K562 (cell line): ENCODE measurements at regions not wholly inside any gene's neighbourhood (a gene's known extent, or its start where the extent isn't known, plus 50 kb on each side); places are given as distances from the start of the nearest gene placed in this dataset.

Experiments
- COPS2 ChIP-seq: fragments of 450-650 bp; conservative IDR thresholded peaks from 2 replicates; pipeline ENCODE4 v1.6.1; 2016; ENCODE audit warnings: mild to moderate bottlenecking, moderate library complexity
- CREB1 ChIP-seq, 2 experiments: sonication (generic) in 1 of 2; formaldehyde crosslinking in 1 of 2; IDR thresholded peaks; 2 replicates each; pipeline versions ENCODE4 v1.6.1 to v1.8.0; 2012 to 2022; ENCODE audit warnings: inconsistent platforms in 1 of 2, mild to moderate bottlenecking in 1 of 2, missing genetic modification reagents in 1 of 2, moderate library complexity in 1 of 2
- CREB3 ChIP-seq: fragments of 450-650 bp; conservative IDR thresholded peaks from 2 replicates; pipeline ENCODE4 v1.6.1; 2016; ENCODE audit warnings: missing genetic modification characterization, low read depth, mild to moderate bottlenecking, missing compliant biosample characterization, moderate library complexity
- CTCF ChIP-seq, 3 experiments: IDR thresholded peaks in 2 of 3; conservative IDR thresholded peaks in 1 of 3; 2 replicates each; pipeline ENCODE4 v1.5.1; 2011 to 2012; ENCODE audit warnings: low read length in 3 of 3, mild to moderate bottlenecking in 3 of 3, control low read depth in 2 of 3, improper control_type of control experiment in 1 of 3, inconsistent platforms in 1 of 3, low read depth in 1 of 3, mixed read lengths in 1 of 3, moderate library complexity in 1 of 3; ENCODE audit not compliant: insufficient read depth in 2 of 3
- GABPA ChIP-seq: fragments of 200-800 bp; sonication (Bioruptor generic); conservative IDR thresholded peaks from 2 replicates; pipeline ENCODE4 v1.6.1; 2016; ENCODE audit warnings: low read depth, missing genetic modification characterization, missing compliant biosample characterization
- HMGXB4 ChIP-seq: sonication (generic); formaldehyde crosslinking; IDR thresholded peaks from 2 replicates; pipeline ENCODE4 v1.8.1; 2023; ENCODE audit warnings: mild to moderate bottlenecking, missing genetic modification reagents
- HNRNPK ChIP-seq: fragments of 200-400 bp; formaldehyde crosslinking; IDR thresholded peaks from one replicate; pipeline ENCODE4 v1.6.1; 2018; ENCODE audit warnings: mild to moderate bottlenecking, low read depth, low read length; ENCODE audit not compliant: poor library complexity, severe bottlenecking
- KDM1A ChIP-seq, 2 experiments: fragments of 450-650 bp; IDR thresholded peaks; 2 replicates each; pipeline ENCODE4 v1.6.1; 2016; ENCODE audit warnings: mild to moderate bottlenecking in 2 of 2
- MTA3 ChIP-seq: fragments of 450-650 bp; formaldehyde crosslinking; IDR thresholded peaks from 2 replicates; pipeline ENCODE4 v1.6.1; 2017; ENCODE audit warnings: mild to moderate bottlenecking, borderline replicate concordance
- SMC3 ChIP-seq: conservative IDR thresholded peaks from 2 replicates; pipeline ENCODE4 v1.6.1; 2011; ENCODE audit warnings: low read depth, low read length, improper control_type of control experiment; ENCODE audit not compliant: insufficient read depth
- ZBTB33 ChIP-seq: sonication (generic); formaldehyde crosslinking; IDR thresholded peaks from 2 replicates; pipeline ENCODE4 v1.8.1; 2023; ENCODE audit warnings: mild to moderate bottlenecking, missing genetic modification reagents
- ZKSCAN8 ChIP-seq: fragments of 200-800 bp; sonication (Bioruptor generic); IDR thresholded peaks from 2 replicates; pipeline ENCODE4 v1.6.1; 2016; ENCODE audit warnings: missing genetic modification characterization, missing compliant biosample characterization
- ZNF274 ChIP-seq: IDR thresholded peaks from 2 replicates; pipeline ENCODE4 v1.6.1; 2011; ENCODE audit warnings: low read depth, mild to moderate bottlenecking, low read length, moderate library complexity, borderline replicate concordance

- TF ChIP-seq GABPA (tag) (no peak), MTA3 (no peak), COPS2 (no peak), ZNF274 (no peak), SMC3 (no peak), CREB1 (IDR thresholded peaks at IDR 0.05) (no peak), CREB1 (CRISPR knock-in tag; IDR thresholded peaks at IDR 0.05) (no peak), ZKSCAN8 (no peak), HNRNPK (no peak), CTCF (IDR thresholded peaks at IDR 0.05 in 2 of 3, conservative IDR thresholded peaks at IDR 0.05 in 1 of 3; ENCODE audit: insufficient read depth in 2 of 3, low read depth in 1 of 3, low read length in 3 of 3) (no peak), KDM1A (IDR thresholded peaks at IDR 0.05) (no peak), HMGXB4 (CRISPR knock-in tag) (no peak), CREB3 (no peak), ZBTB33 (no peak)
Measured at GRCh38 chr13:53691417-53691816, 662.8 kb downstream of the OLFM4 start.
